LNCaP clone FGC (cell line): ENCODE measurements at regions not wholly inside any gene's neighbourhood (a gene's known extent, or its start where the extent isn't known, plus 50 kb on each side); places are given as distances from the start of the nearest gene placed in this dataset.

Experiments
- DNase-seq: peaks from one replicate; pipeline ENCODE4 v3.0.0-alpha.2; 2011; ENCODE audit warnings: low read depth
- H3K4me3 ChIP-seq: 2 replicates; pipeline ENCODE4 v1.5.1; 2011; ENCODE audit warnings: mild to moderate bottlenecking, low read depth, low read length, control low read depth
- TF ChIP-seq, protein P1 (sequence below): IDR thresholded peaks from 2 replicates; pipeline ENCODE4 v1.5.1; 2012; ENCODE audit warnings: mild to moderate bottlenecking; ENCODE audit not compliant: control insufficient read depth, insufficient read depth; ENCODE audit errors: extremely low read depth

DNA sequence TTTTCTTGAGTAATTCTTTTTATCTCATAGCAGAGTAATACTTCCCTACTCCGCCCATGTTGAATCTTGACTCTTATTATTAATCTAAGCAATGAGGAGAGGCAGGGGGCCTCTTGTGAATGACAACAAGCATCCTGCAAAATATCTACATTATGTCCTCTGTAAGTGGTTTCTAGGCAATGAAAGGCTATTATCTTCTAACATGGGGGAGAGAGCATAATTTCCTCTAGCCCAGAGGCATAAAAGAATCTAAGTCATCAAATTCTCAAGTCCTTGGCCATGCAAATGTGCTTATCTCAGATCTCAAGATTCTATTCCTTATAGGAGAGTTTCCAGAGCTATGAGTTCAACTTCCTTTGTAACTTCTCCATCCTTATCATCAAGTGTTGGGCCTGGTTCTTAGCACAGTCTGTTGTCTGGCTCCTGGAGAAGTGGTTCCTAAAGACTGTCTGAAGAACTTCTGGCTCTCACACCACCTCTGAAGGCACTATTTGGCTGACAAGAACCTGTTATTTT is 423.1 kb upstream of the INTU start:
- TF ChIP-seq, protein P1, sequence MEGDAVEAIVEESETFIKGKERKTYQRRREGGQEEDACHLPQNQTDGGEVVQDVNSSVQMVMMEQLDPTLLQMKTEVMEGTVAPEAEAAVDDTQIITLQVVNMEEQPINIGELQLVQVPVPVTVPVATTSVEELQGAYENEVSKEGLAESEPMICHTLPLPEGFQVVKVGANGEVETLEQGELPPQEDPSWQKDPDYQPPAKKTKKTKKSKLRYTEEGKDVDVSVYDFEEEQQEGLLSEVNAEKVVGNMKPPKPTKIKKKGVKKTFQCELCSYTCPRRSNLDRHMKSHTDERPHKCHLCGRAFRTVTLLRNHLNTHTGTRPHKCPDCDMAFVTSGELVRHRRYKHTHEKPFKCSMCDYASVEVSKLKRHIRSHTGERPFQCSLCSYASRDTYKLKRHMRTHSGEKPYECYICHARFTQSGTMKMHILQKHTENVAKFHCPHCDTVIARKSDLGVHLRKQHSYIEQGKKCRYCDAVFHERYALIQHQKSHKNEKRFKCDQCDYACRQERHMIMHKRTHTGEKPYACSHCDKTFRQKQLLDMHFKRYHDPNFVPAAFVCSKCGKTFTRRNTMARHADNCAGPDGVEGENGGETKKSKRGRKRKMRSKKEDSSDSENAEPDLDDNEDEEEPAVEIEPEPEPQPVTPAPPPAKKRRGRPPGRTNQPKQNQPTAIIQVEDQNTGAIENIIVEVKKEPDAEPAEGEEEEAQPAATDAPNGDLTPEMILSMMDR = no peak
- no peak overlapping the region for H3K4me3 ChIP-seq

GRCh38 chr4:127210893-127211649 is 421.7 kb upstream of the INTU start:
- no peak overlapping the region for H3K4me3 ChIP-seq
- no peak for DNase-seq
- TF ChIP-seq, protein P1 = no peak

More for the DNA sequence above, 423.1 kb upstream of the INTU start:
- no peak for DNase-seq

- H3K4me3 ChIP-seq = no peak overlapping the region
- no peak for DNase-seq
- TF ChIP-seq, protein P1 = no peak
These were observed 420.9 kb upstream of the INTU start for GRCh38 chr4:127211650-127212560.

GRCh38 chr4:127212701-127213100 is 420.1 kb upstream of the INTU start:
- H3K4me3 ChIP-seq = no peak overlapping the region
- TF ChIP-seq, protein P1 = no peak
- no peak for DNase-seq

DNA sequence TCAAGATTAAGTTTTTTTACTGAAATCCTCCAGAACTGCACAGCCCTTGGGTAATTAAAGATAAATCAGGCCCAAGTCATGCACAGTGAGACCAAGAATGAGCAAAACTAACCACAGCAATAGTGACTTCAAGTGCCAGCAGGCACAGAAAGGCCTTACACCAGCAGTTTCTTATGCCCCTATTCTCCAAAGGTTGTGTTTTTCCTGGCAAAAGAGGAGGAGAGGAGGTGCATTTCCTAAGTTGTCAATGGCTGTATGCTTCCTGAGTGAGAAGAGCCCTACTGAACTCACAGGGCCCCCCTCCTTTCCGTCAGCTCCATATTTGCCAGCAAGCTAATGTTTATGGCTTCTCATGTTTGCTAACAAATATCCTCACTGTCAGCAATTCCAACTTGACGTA is 418.7 kb upstream of the INTU start:
- no peak overlapping the region for H3K4me3 ChIP-seq
- TF ChIP-seq, protein P1 = no peak
- DNase-seq = no peak

DNA sequence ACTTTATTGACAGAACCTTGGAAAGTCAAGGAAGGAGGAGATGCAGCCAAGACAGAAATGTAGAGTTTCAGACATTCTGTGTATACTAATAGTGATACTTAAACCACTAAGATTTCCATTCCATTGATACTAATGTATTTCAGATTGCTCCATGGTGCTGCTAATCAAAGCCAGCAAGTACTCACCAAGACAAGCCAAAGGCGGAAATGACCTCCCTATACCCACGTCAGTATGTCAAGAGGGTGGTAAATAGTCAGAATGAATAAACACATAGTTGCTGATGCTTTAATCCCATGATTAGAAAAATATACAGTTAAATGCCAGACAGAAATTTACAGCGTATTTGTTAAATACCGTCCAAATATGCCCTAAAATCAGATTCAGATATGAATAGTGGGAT is 417.8 kb upstream of the INTU start:
- H3K4me3 ChIP-seq = no peak overlapping the region
- TF ChIP-seq, protein P1 = no peak
- DNase-seq = no peak
